NCI-H2196 treated with DMSO at 0.1 percent for 48 hours (cell line): ENCODE measurements at regions not wholly inside any gene's neighbourhood (a gene's known extent, or its start where the extent isn't known, plus 50 kb on each side); places are given as distances from the start of the nearest gene placed in this dataset.

Experiments used
- DNase-seq: peaks from one replicate; lab custom pipeline; 2025; ENCODE audit not compliant: unreplicated experiment; lab: John Stamatoyannopoulos, UW

- no peak for DNase-seq
Observed at GRCh38 chr17:74076446-74076845, 127.0 kb upstream of the RPL38 start.

GRCh38 chr17:74077231-74077630 is 126.2 kb upstream of the RPL38 start:
- no peak for DNase-seq

GRCh38 chr17:74078363-74078941 is 125.0 kb upstream of the RPL38 start:
- no peak for DNase-seq

- DNase-seq = no peak
Observed at GRCh38 chr17:74079537-74080300, 123.8 kb upstream of the RPL38 start.

- DNase-seq = no peak
Observed at GRCh38 chr17:74080656-74081582, 122.6 kb upstream of the RPL38 start.

- DNase-seq = no peak
Observed at GRCh38 chr17:74082886-74083285, 120.6 kb upstream of the RPL38 start.

- no peak for DNase-seq
Observed at GRCh38 chr17:74083321-74083720, 120.2 kb upstream of the RPL38 start.

GRCh38 chr17:74085434-74085833 is 118.0 kb upstream of the RPL38 start:
- DNase-seq = no peak

GRCh38 chr17:74087002-74087585 is 116.4 kb upstream of the RPL38 start:
- no peak for DNase-seq

- DNase-seq = no peak
Observed at GRCh38 chr17:74088285-74088933, 115.1 kb upstream of the RPL38 start.

GRCh38 chr17:74088934-74089329 is 114.5 kb upstream of the RPL38 start:
- no peak for DNase-seq

- no peak for DNase-seq
Observed at GRCh38 chr17:74089380-74089779, 114.1 kb upstream of the RPL38 start.

GRCh38 chr17:74089869-74090464 is 113.5 kb upstream of the RPL38 start:
- peak; percentile 23 for DNase-seq

GRCh38 chr17:74094651-74095050 is 108.8 kb upstream of the RPL38 start:
- DNase-seq = no peak

GRCh38 chr17:74096456-74096855 is 107.0 kb upstream of the RPL38 start:
- DNase-seq = no peak

GRCh38 chr17:74097450-74098135 is 105.9 kb upstream of the RPL38 start:
- DNase-seq = no peak

- DNase-seq = no peak
Observed at GRCh38 chr17:74098136-74099024, 105.1 kb upstream of the RPL38 start.

- no peak for DNase-seq
Observed at GRCh38 chr17:74099442-74100340, 103.8 kb upstream of the RPL38 start.
